AG09319 (cell line): ENCODE measurements at regions not wholly inside any gene's neighbourhood (a gene's known extent, or its start where the extent isn't known, plus 50 kb on each side); places are given as distances from the start of the nearest gene placed in this dataset.

ENCODE experiments used
- DNase-seq: peaks from one replicate; pipeline ENCODE4 v3.0.0-alpha.2; 2010; ENCODE audit warnings: low read depth; ENCODE audit errors: extremely low read depth
- CTCF ChIP-seq: IDR thresholded peaks from 2 replicates; pipeline ENCODE4 v1.5.1; 2011; ENCODE audit warnings: low read depth, mild to moderate bottlenecking, inconsistent platforms, low read length, moderate library complexity

GRCh38 chr16:66120656-66121055 lies 245.8 kb upstream of the CDH5 start:
- no peak for DNase-seq
- no peak for TF ChIP-seq CTCF

- DNase-seq, result no peak
- no peak for TF ChIP-seq CTCF
Measured at GRCh38 chr16:66116163-66117002, 250.1 kb upstream of the CDH5 start.

GRCh38 chr16:66115373-66115772 lies 251.1 kb upstream of the CDH5 start:
- no peak for TF ChIP-seq CTCF
- DNase-seq, result no peak

- TF ChIP-seq CTCF, result no peak
- no peak for DNase-seq
Measured at GRCh38 chr16:66113223-66113622, 253.3 kb upstream of the CDH5 start.

GRCh38 chr16:66109677-66110076 lies 256.8 kb upstream of the CDH5 start:
- DNase-seq, result no peak
- TF ChIP-seq CTCF, result no peak

GRCh38 chr16:66107661-66108060 lies 258.8 kb upstream of the CDH5 start:
- no peak for DNase-seq

More at GRCh38 chr16:66107661-66108060, 258.8 kb upstream of the CDH5 start:
- no peak for TF ChIP-seq CTCF
